Epidermal melanocyte (primary cell): ENCODE measurements at regions not wholly inside any gene's neighbourhood (a gene's known extent, or its start where the extent isn't known, plus 50 kb on each side); places are given as distances from the start of the nearest gene placed in this dataset.

Experiments used
- DNase-seq: peaks from one replicate; pipeline ENCODE4 v3.0.0; 2011; ENCODE audit warnings: low spot score; ENCODE audit not compliant: insufficient read length

- DNase-seq: no peak
Observed at GRCh38 chr18:25454270-25454659, 102.3 kb upstream of the ZNF521 start.

- no peak for DNase-seq
Observed at GRCh38 chr18:25453556-25454269, 101.7 kb upstream of the ZNF521 start.

GRCh38 chr18:25451077-25451658 is 99.2 kb upstream of the ZNF521 start:
- no peak for DNase-seq

- no peak for DNase-seq
Observed at GRCh38 chr18:25449046-25449445, 97.1 kb upstream of the ZNF521 start.

- no peak for DNase-seq
Observed at GRCh38 chr18:25446972-25447371, 95.0 kb upstream of the ZNF521 start.

- no peak for DNase-seq
Observed at GRCh38 chr18:25445430-25445829, 93.5 kb upstream of the ZNF521 start.

- DNase-seq: no peak
Observed at GRCh38 chr18:25443776-25444175, 91.8 kb upstream of the ZNF521 start.

GRCh38 chr18:25435149-25435782 is 83.3 kb upstream of the ZNF521 start:
- no peak for DNase-seq

GRCh38 chr18:25434745-25435144 is 82.8 kb upstream of the ZNF521 start:
- DNase-seq: no peak

GRCh38 chr18:25433590-25433989 is 81.6 kb upstream of the ZNF521 start:
- DNase-seq: no peak

GRCh38 chr18:25425024-25425423 is 73.1 kb upstream of the ZNF521 start:
- DNase-seq: no peak

- no peak for DNase-seq
Observed at GRCh38 chr18:25423760-25424159, 71.8 kb upstream of the ZNF521 start.

GRCh38 chr18:25423267-25423666 is 71.3 kb upstream of the ZNF521 start:
- DNase-seq: no peak

- no peak for DNase-seq
Observed at GRCh38 chr18:25422230-25422629, 70.3 kb upstream of the ZNF521 start.

- no peak for DNase-seq
Observed at GRCh38 chr18:25420077-25420825, 68.3 kb upstream of the ZNF521 start.

- DNase-seq: no peak
Observed at GRCh38 chr18:25416374-25416773, 64.4 kb upstream of the ZNF521 start.

- DNase-seq: no peak
Observed at GRCh38 chr18:25409971-25410370, 58.0 kb upstream of the ZNF521 start.

- DNase-seq: no peak
Observed at GRCh38 chr18:25408293-25408692, 56.3 kb upstream of the ZNF521 start.
